Activated CD4-positive, alpha-beta T cell treated with anti-CD3 and anti-CD28 coated beads, Interleukin-2, amount 50 U/mL, for 4 hours (primary cell): ENCODE measurements at regions not wholly inside any gene's neighbourhood (a gene's known extent, or its start where the extent isn't known, plus 50 kb on each side); places are given as distances from the start of the nearest gene placed in this dataset.

Experiments
- DNase-seq, 2 experiments: peaks; one replicate each; pipeline ENCODE4 v3.0.0-alpha.2; 2020

DNA sequence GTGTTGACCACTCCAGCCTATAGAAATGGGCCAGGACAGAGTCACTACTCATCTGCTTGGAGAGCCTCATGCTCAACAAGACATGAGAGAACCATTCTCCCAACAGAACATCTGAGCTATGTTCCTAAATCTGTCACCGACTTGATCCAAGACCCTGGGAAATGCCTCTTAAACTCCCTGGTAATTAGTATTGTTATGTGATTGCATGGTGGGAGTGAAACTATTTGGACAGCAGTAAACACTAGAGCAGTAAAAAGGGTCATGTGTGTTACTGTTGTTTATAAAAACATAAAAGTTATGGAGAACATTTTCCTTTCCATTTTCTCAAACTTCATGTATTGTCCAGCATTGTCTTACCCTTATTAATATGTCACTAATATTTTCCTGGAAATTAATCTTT is 369.8 kb upstream of the FAT3 start:
- no peak for DNase-seq

DNA sequence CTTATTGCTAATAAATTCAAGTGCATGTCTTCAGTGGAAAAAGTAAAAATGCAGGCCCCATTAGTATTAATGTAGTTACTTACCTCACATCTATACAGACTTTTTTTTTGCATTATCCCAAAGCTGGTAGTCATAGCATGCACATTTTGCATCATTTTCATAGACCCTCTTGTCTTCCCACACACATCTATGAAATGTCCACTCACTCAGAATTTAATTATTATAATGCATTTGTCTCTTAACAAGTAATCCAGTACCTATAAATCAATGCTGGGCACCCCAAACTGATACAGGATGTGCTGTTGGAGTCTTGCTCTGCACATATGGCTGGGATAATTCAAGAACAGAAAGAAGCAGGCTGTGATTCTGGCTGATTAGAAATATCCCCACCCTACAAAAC is 370.4 kb upstream of the FAT3 start:
- no peak for DNase-seq

DNA sequence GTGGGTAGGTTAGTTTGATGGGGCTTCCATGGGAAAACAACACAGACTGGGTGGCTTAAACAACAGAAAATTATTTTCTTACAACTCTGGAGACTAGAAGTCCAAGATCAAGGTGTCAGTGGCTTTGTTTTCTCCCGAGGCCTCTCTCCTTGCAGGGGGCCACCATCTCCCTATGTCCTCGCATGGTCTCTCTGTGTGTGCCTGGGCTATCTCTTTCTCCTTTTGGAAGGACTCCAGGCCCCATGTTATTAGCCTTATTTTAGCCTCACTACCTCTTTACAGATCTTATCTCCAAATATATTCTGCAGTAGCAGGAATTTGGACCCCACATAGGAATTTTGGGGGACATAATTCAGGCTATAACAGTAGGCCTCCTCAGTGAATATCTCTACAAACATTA is 372.7 kb upstream of the FAT3 start:
- DNase-seq = no peak

DNA sequence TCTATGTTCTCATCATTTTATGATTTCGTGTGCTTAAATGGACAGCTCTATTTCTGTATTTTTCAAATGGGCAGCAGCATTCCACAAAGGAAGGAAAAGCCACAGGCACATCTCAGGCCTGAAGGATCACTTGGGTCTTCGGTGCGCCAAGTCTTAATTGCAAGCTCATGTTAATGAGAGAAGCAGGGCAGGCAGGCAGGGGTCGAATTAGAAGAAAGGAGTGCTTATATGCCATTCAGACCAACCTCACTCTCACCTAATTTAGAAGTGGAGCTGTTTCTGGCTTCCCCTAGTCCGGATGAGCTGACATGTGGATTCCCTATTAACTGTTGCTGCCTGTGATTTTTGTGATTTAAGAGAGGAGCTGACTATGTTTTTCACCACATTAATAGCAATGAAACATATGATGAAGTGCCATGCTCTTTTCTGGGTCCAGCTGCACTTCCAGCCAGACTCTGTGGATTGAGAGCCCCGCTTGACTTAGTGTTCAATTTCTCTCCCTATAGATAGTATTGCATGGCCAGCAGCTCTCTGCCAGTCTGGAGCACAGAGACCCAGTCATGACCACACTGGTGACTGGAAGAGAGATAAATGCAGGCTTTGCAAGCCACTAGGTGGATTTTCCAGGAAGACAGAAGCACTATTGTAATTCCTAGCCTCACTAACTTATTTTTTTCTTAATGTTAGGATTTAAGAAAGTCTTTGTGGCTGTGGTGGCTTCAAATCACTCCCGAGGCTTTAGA is 373.9 kb upstream of the FAT3 start:
- no peak for DNase-seq

- no peak for DNase-seq
These were observed 374.6 kb upstream of the FAT3 start for GRCh38 chr11:91850021-91850420.

GRCh38 chr11:91846649-91847048 is 378.0 kb upstream of the FAT3 start:
- DNase-seq = no peak

DNA sequence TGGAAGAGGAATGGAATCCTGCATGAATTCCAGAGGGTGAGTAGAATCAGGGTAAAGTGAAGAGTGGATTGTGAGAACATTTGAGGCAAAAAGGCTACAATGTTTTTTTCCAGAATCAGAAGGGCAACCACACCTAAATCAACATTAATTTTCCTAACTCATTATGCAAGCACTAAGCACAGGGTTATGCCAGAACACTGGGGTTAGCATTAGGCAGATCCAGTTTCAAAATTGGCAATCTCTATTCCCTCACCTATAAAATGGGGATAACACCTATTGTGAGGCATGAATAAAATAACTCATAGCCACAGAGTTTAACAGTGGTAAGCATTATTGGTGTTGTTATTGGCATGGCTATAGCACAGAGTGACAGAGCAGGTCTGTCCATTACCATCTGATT is 378.6 kb upstream of the FAT3 start:
- DNase-seq = no peak

- DNase-seq = no peak
These were observed 383.9 kb upstream of the FAT3 start for GRCh38 chr11:91840640-91841240.

DNA sequence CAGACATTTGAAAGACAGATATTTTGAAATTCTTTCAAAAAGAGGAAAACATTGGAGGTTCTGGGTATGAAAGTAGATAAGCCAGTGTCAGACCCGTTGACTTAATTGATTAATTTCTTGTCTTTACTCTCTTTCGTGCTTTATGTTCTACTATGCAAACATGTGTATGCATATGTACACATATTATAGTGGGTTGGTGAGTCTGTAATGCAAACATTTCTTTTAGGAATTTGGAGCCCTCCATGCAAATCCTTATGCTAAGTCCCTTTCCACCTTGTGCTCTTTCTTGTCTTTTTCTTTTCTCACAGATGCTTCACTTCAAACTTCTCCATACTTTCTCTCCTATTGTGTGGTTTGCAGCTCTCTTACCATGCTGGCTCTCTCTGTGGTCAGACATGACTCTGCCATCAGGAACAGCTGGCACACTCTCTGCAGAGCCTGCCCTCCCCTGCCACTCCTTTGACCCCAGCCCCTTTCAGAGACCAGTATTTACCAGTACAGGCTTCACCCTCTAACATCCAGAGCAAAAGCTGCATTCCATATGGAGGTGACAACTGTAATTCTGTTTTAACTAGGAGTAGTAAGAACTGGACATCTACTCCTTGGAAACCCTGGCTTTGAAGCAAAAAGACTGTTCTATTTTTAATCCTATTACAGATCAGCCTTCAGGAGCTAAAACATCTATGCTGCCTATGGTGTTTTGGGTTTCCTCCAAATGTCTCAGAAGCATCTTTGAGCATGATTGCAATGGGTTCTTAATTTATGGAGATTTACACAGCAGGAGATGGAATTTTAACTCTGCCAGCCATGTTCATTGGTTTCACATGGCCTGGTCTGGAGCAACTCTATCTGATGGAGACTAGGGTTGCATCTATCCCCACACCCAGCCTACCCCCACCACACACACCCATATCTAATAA is 386.9 kb upstream of the FAT3 start:
- no peak for DNase-seq

GRCh38 chr11:91835051-91835560 is 389.5 kb upstream of the FAT3 start:
- DNase-seq = no peak

- DNase-seq = no peak
These were observed 395.7 kb upstream of the FAT3 start for GRCh38 chr11:91828901-91829300.

DNA sequence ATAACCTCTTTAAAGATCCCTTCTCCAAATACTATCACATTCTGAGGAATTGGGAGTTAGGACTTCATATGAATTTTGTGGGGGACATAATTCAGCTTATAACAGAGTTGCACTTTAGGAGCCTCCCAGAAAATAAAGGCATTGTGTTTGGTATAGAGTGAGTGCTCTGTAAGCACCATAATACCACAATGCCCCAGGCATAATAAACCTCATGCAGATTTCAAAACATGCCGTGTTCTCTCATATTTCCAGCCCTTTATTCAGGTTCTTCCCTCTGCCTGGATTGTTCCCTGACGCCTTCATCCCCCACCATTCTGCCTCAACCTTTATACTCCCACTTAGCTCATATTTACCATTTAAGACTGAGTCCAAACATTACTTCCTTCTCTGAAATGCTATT is 398.8 kb upstream of the FAT3 start:
- no peak for DNase-seq

DNA sequence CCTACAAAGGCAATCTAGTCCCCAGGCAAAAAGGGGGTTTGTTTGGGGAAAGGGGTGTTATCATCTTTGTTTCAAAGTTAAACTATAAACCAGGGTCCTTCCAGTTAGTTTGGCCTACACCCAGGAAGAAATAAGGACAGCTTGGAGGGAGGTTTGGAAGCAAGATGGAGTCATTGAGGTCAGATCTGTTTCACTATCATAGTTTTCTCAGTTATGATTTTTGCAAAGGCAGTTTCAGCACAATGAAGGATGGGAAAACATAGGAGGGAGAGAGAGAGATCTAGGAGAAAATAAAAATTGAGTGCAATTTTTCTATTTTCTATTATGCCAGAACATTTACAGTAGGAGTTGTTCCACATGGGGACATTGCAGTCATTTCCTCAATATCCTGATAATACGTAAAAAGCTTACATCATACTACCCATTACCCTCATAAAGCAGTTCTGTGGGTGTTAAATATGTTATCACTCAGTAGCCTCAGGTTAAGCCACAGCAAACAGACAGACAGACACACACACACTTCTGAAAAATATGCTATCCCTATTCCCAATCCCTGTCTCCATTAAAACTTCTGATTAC is 401.3 kb upstream of the FAT3 start:
- DNase-seq = no peak

DNA sequence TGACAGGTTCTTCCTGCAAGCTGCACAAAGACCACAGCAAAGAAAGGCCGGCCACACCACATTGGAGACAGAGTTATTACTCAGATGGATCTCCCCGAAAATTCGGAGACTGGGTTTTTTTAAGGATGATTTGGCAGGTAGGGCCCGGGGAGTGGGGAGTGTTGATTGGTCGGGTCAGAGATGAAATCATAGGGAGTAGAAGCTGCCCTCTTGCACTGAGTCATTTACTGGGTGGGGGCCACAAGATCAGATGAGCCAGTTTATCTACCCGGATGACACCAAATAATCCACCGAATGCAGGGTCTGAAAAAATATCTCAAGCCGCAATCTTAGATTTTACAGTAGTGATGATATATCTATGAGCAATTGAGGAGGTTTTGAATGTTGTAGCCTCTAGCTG is 401.8 kb upstream of the FAT3 start:
- DNase-seq = no peak

DNA sequence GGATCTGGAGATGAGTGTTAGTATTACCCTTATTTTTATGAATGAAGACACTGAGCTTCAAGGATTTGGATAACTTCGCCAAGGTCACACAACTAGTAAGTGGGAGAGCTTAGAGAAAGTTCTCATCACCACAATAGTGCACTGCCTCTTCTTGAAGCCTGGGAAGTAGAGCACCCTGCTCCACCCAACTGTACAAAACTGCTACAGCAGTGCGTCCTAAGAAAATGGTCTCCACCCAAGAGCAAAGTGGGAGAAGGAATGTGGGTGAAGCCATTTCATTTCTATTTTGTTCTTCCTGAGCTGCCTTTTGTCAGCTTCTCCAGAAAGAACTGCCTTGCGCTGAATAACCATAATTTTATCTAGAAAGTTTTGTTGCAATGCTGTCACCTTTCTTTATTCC is 403.9 kb upstream of the FAT3 start:
- DNase-seq = no peak

DNA sequence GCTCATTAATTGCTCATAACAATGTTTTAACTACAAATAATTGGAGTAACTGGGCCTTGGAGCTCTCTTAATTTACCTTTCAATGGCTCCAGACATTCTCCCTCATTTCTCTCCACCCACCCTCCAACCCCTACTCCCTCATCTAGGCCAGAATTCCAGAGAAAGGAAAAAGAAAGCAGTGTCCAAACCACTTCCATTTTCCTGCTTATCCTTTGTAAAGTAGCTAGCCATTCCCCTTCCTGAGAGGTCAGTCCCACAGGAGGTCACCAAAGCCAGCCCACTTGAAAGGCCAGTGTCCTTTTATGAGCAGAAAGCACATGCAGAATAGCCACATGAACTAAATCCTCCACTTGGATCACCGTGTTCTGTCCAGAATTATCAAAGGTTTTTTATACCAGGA is 404.8 kb upstream of the FAT3 start:
- DNase-seq = no peak

GRCh38 chr11:91819195-91819594 is 405.4 kb upstream of the FAT3 start:
- DNase-seq = no peak

DNA sequence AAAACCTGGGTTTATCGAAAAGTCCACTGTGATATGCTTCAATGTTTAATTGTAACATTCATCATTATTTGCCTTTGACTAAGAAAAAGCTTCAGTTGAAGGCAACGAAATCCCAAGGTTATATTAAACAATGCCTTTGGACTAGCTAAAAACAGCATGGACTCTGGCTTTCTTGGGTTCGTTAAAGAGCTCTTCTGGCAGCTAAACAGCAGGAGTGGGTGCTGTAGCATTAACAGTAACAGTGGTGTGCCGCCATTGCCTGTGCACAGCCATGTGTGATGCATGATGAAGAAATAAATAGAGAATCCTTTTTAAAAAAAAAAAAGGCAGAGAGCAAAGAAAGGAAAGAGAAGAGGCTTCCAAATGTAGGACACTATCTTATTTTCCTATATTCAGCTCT is 406.6 kb upstream of the FAT3 start:
- DNase-seq = no peak

GRCh38 chr11:91813263-91813662 is 411.4 kb upstream of the FAT3 start:
- no peak for DNase-seq

DNA sequence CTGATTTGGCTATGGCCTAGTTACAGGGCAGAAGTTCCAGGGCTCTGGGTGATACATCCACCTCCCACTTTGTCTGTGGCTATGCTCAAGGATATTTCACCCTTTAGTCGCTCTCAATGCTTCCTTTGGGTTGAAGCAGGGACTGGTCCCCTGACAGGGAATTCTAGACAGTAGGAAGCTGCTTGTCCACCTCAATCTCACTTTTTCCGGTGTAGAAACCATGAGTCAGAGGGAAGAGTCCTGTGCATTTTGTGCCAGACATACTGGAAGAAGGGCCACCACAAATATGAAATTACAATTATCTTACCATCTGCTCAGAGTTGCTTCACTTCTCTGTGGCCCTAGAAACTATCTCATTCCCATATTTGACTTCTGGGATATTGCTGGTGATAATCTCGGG is 413.7 kb upstream of the FAT3 start:
- no peak for DNase-seq

- no peak for DNase-seq
These were observed 419.3 kb upstream of the FAT3 start for GRCh38 chr11:91805293-91805692.

GRCh38 chr11:91804042-91804441 is 420.6 kb upstream of the FAT3 start:
- no peak for DNase-seq

- DNase-seq = no peak
These were observed 422.1 kb upstream of the FAT3 start for GRCh38 chr11:91802475-91802874.
